ENCODE measurements at regions not wholly inside any gene's neighbourhood (a gene's known extent, or its start where the extent isn't known, plus 50 kb on each side); places are given as distances from the start of the nearest gene placed in this dataset.
A peak's percentile ranks its signal among the peaks of the same experiment; 100 is the strongest.

DNA sequence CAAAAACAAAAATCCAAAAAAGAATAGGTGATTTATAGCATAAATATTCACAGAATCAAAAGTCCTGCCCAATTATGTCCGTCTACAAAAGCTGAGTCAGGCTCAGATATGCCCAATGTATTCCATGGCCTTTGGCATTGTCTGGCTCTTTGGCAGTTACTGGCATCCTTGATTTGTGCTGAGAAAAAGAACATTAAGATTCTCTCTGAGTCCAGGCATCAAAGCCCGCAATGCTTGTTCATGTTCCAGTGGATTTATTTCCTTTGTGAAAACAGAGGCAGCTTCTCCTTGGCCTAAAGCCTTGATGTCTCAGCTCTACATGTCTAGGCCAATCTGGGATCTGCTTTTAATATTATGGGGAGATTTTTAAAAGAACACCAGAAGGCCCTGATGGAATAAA lies 76.1 kb upstream of the SLC4A11 start:
- Histone ChIP-seq H3K36me3 (peaks cover 59 to 97% (median 77%) of the 10 kb centered on the region in 11 experiments), H3K27me3 (no peaks in the 10 kb centered on the region), H3K4me1 (peaks cover 0 to 47% (median 10%) of the 10 kb centered on the region in 10 experiments; a peak in 10 of 20 replicates), H4K20me1 (peaks cover 0 to 15% (median 0%) of the 10 kb centered on the region in 11 experiments; a peak in 3 of 22 replicates), H3K9ac (peak overlapping the region in 1 of 11 experiments; percentile 2; a peak in 1 of 22 replicates), H3K4me2 (peak overlapping the region in 1 of 11 experiments; percentile 69; a peak in 1 of 22 replicates), H3K9me3 (replicated peaks in 1 of 11) (no peaks in the 10 kb centered on the region), H3K27ac (no peak overlapping the region), H3K4me3 (no peak overlapping the region)
- no peak for TF ChIP-seq Cebpa-rat (IDR thresholded peaks at IDR 0.05)

DNA sequence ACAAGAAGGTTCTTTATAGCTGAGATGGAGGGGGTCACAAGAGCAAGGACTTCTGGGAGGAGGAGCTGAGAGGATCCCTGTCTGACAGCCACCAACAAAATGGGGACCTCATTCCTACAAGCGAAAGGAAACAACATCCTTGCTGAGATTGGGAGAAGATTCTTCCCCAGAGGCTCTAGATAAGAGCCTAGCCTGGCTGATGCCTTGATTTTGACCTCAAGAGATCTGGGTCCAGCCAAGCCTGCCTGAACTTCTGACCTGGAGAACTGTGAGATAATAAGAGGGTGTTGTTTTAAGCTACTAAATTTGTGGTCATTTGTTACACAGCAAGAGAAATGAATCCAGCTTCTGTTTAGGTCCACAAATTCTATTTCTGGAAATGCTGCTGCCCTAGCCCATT lies 75.4 kb upstream of the SLC4A11 start:
- Histone ChIP-seq H3K4me2 (peak overlapping the region in 3 of 11 experiments; percentile 57 to 69 (median 68); a peak in 5 of 22 replicates), H3K36me3 (peaks cover 54 to 97% (median 79%) of the 10 kb centered on the region in 11 experiments), H3K27ac (peak overlapping the region in 3 of 11 experiments; percentile 17 to 50 (median 39); a peak in 4 of 22 replicates), H3K9ac (peak overlapping the region in 1 of 11 experiments; percentile 2; a peak in 1 of 22 replicates), H4K20me1 (peaks cover 0 to 15% (median 0%) of the 10 kb centered on the region in 11 experiments; a peak in 2 of 22 replicates), H3K27me3 (no peaks in the 10 kb centered on the region), H3K4me1 (peaks cover 0 to 47% (median 10%) of the 10 kb centered on the region in 10 experiments; a peak in 10 of 20 replicates), H3K4me3 (no peak overlapping the region), H3K9me3 (replicated peaks in 1 of 11) (no peaks in the 10 kb centered on the region)
- no peak for TF ChIP-seq Cebpa-rat (IDR thresholded peaks at IDR 0.05)

- H3K27me3 ChIP-seq = no peaks in the 10 kb centered on the region
- peaks cover 0 to 48% (median 10%) of the 10 kb centered on the region in 10 experiments; a peak in 10 of 20 replicates for H3K4me1 ChIP-seq
- H3K4me3 ChIP-seq = no peak overlapping the region
- peaks cover 0 to 15% (median 0%) of the 10 kb centered on the region in 11 experiments; a peak in 2 of 22 replicates for H4K20me1 ChIP-seq
- peak overlapping the region in 6 of 11 experiments; percentile 2 to 55 (median 44); a peak in 8 of 22 replicates for H3K27ac ChIP-seq
- peak overlapping the region in 4 of 11 experiments; percentile 57 to 69 (median 63); a peak in 9 of 22 replicates for H3K4me2 ChIP-seq
- TF ChIP-seq Cebpa-rat (IDR thresholded peaks at IDR 0.05) = no peak
- peaks cover 59 to 97% (median 84%) of the 10 kb centered on the region in 11 experiments for H3K36me3 ChIP-seq
- H3K9ac ChIP-seq = peak overlapping the region in 4 of 11 experiments; percentile 23 to 40 (median 24); a peak in 3 of 22 replicates
- H3K9me3 ChIP-seq (replicated peaks in 1 of 11) = no peaks in the 10 kb centered on the region
Observed at GRCh38 chr20:3313683-3314065, 74.7 kb upstream of the SLC4A11 start.

GRCh38 chr20:3312940-3313682 lies 74.1 kb upstream of the SLC4A11 start:
- H3K4me1 ChIP-seq = peaks cover 0 to 54% (median 10%) of the 10 kb centered on the region in 10 experiments; a peak in 10 of 20 replicates
- peaks cover 0 to 15% (median 0%) of the 10 kb centered on the region in 11 experiments; a peak in 2 of 22 replicates for H4K20me1 ChIP-seq
- H3K27ac ChIP-seq = peak overlapping the region in 6 of 11 experiments; percentile 26 to 59 (median 44); a peak in 8 of 22 replicates
- peaks cover 65 to 97% (median 84%) of the 10 kb centered on the region in 11 experiments for H3K36me3 ChIP-seq
- H3K9ac ChIP-seq = peak overlapping the region in 4 of 11 experiments; percentile 23 to 49 (median 24); a peak in 4 of 22 replicates
- peak overlapping the region in 5 of 11 experiments; percentile 16 to 69 (median 58); a peak in 9 of 22 replicates for H3K4me2 ChIP-seq
- H3K9me3 ChIP-seq (replicated peaks in 1 of 11) = no peaks in the 10 kb centered on the region
- H3K4me3 ChIP-seq = no peak overlapping the region
- H3K27me3 ChIP-seq = no peaks in the 10 kb centered on the region
- peak in 2 of 11 experiments; percentile 15 to 31; a peak in 1 of 22 replicates for TF ChIP-seq Cebpa-rat (IDR thresholded peaks at IDR 0.05)

- peaks cover 0 to 15% (median 0%) of the 10 kb centered on the region in 11 experiments; a peak in 3 of 22 replicates for H4K20me1 ChIP-seq
- H3K36me3 ChIP-seq = peaks cover 80 to 99% (median 90%) of the 10 kb centered on the region in 11 experiments
- peaks cover 0 to 69% (median 10%) of the 10 kb centered on the region in 10 experiments; a peak in 10 of 20 replicates for H3K4me1 ChIP-seq
- H3K9ac ChIP-seq = no peak overlapping the region
- H3K27me3 ChIP-seq = no peaks in the 10 kb centered on the region
- no peak overlapping the region for H3K27ac ChIP-seq
- no peak overlapping the region for H3K4me2 ChIP-seq
- no peak overlapping the region for H3K4me3 ChIP-seq
- no peak for TF ChIP-seq Cebpa-rat (IDR thresholded peaks at IDR 0.05)
- H3K9me3 ChIP-seq (replicated peaks in 1 of 11) = no peaks in the 10 kb centered on the region
Observed at GRCh38 chr20:3311623-3312022, 72.6 kb upstream of the SLC4A11 start.

DNA sequence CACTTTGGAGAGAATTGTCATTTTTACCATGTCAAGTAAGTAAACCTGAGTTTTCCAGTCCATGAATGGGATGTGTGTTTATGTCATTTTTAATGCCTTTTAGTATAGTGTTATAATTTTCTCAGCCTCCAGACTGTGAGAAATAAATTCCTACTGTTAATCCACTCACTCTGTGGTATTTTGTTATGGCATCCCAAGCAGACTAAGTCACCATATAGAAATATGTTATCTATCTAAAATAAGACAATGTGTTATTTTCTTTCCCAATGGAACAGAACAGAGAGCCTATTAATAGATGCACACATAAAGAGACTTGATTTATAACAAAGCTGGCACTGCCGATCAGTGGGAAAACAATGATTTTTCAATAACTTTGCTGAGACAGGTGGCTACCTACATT lies 70.2 kb upstream of the SLC4A11 start:
- Histone ChIP-seq H3K4me1 (peaks cover 0 to 61% (median 10%) of the 10 kb centered on the region in 10 experiments; a peak in 10 of 20 replicates), H3K4me3 (no peak overlapping the region)

GRCh38 chr20:3307725-3308124 lies 68.7 kb upstream of the SLC4A11 start:
- H4K20me1 ChIP-seq = peaks cover 0 to 5% (median 0%) of the 10 kb centered on the region in 11 experiments; a peak in 3 of 22 replicates
- peak overlapping the region in 2 of 11 experiments; percentile 35 to 72; a peak in 4 of 22 replicates for H3K4me2 ChIP-seq
- no peaks in the 10 kb centered on the region for H3K27me3 ChIP-seq
- H3K4me1 ChIP-seq = peaks cover 0 to 53% (median 8%) of the 10 kb centered on the region in 10 experiments; a peak in 13 of 20 replicates
- TF ChIP-seq Cebpa-rat (IDR thresholded peaks at IDR 0.05) = no peak
- no peak overlapping the region for H3K4me3 ChIP-seq
- H3K36me3 ChIP-seq = peaks cover 72 to 100% (median 94%) of the 10 kb centered on the region in 11 experiments
- no peaks in the 10 kb centered on the region for H3K9me3 ChIP-seq (replicated peaks in 1 of 11)
- peak overlapping the region in 2 of 11 experiments; percentile 60 to 82; a peak in 3 of 22 replicates for H3K27ac ChIP-seq
- peak overlapping the region in 1 of 11 experiments; percentile 69; a peak in 2 of 22 replicates for H3K9ac ChIP-seq

More for the DNA sequence above, 70.2 kb upstream of the SLC4A11 start:
- H3K36me3 ChIP-seq = peaks cover 75 to 99% (median 91%) of the 10 kb centered on the region in 11 experiments
- no peak overlapping the region for H3K4me2 ChIP-seq
- no peak overlapping the region for H3K9ac ChIP-seq
- TF ChIP-seq Cebpa-rat (IDR thresholded peaks at IDR 0.05) = no peak
- no peaks in the 10 kb centered on the region for H3K27me3 ChIP-seq
- peaks cover 0 to 15% (median 0%) of the 10 kb centered on the region in 11 experiments; a peak in 3 of 22 replicates for H4K20me1 ChIP-seq
- H3K9me3 ChIP-seq (replicated peaks in 1 of 11) = no peaks in the 10 kb centered on the region
- no peak overlapping the region for H3K27ac ChIP-seq

- no peak overlapping the region; a peak in 1 of 20 replicates for H3K4me3 ChIP-seq
Observed at GRCh38 chr20:3307078-3307477, 68.1 kb upstream of the SLC4A11 start.

More at GRCh38 chr20:3307078-3307477, 68.1 kb upstream of the SLC4A11 start:
- H3K27me3 ChIP-seq = no peaks in the 10 kb centered on the region
- peaks cover 0 to 47% (median 8%) of the 10 kb centered on the region in 10 experiments; a peak in 11 of 20 replicates for H3K4me1 ChIP-seq
- TF ChIP-seq Cebpa-rat (IDR thresholded peaks at IDR 0.05) = no peak
- peak overlapping the region in 1 of 11 experiments; percentile 69; a peak in 2 of 22 replicates for H3K9ac ChIP-seq
- H3K36me3 ChIP-seq = peaks cover 67 to 100% (median 94%) of the 10 kb centered on the region in 11 experiments
- peak overlapping the region in 3 of 11 experiments; percentile 3 to 82 (median 60); a peak in 3 of 22 replicates for H3K27ac ChIP-seq
- no peaks in the 10 kb centered on the region for H3K9me3 ChIP-seq (replicated peaks in 1 of 11)
- peak overlapping the region in 2 of 11 experiments; percentile 35 to 72; a peak in 4 of 22 replicates for H3K4me2 ChIP-seq
- H4K20me1 ChIP-seq = peaks cover 0 to 5% (median 0%) of the 10 kb centered on the region in 11 experiments; a peak in 2 of 22 replicates

All from BLaER1 treated with 17β-estradiol and CSF1 and Interleukin-3, amounts not matched to agents 10 nM and 100 nM (cell line).